HL-60 (cell line): ENCODE measurements at regions not wholly inside any gene's neighbourhood (a gene's known extent, or its start where the extent isn't known, plus 50 kb on each side); places are given as distances from the start of the nearest gene placed in this dataset.

ENCODE experiments used
- CTCF ChIP-seq: IDR thresholded peaks from one replicate; pipeline ENCODE4 v1.5.1; 2011; ENCODE audit warnings: low read length, control low read depth, inconsistent platforms; ENCODE audit not compliant: insufficient read depth
- POLR2AphosphoS5 ChIP-seq: IDR thresholded peaks from 2 replicates; pipeline ENCODE4 v1.6.1; 2012; ENCODE audit warnings: low read depth

GRCh38 chr2:57180678-57181077 lies 865.9 kb upstream of the VRK2 start:
- TF ChIP-seq CTCF (no peak), POLR2AphosphoS5 (no peak)
